T-cell (primary cell): ENCODE measurements at regions not wholly inside any gene's neighbourhood (a gene's known extent, or its start where the extent isn't known, plus 50 kb on each side); places are given as distances from the start of the nearest gene placed in this dataset.

Experiments
- ATAC-seq, 4 experiments: fragments of 200-7000 bp in 3 of 4; fragments of 150-1000 bp in 1 of 4; cut with Tn5 transposase; replicated peaks in 1 of 4; 1 replicate in 3 of 4; 2 replicates in 1 of 4; pipeline ENCODE4 v1.10.0; 2021; ENCODE audit warnings: moderate library complexity in 3 of 4, mild to moderate bottlenecking in 2 of 4, moderate number of reproducible peaks in 1 of 4
- CTCF ChIA-PET, 2 donors: fragments of 300-600 bp; sonication (Branson Sonifier 250); formaldehyde crosslinking; loops; one replicate each; lab custom pipeline; 2022; ENCODE audit warnings: antibody characterized with exemption in 2 of 2; lab: Charles Lee
- POLR2A ChIA-PET, 2 donors: fragments of 300-600 bp; sonication (Branson Sonifier 250); formaldehyde crosslinking; loops; one replicate each; lab custom pipeline; 2022; ENCODE audit warnings: antibody characterized with exemption in 2 of 2; lab: Charles Lee
- DNase-seq, 35 experiments: peaks; one replicate each; pipeline versions ENCODE4 v3.0.0 to v3.0.0-alpha.2; 2013 to 2023
- H3K27ac ChIP-seq: one replicate; pipeline ENCODE4 v1.5.1; 2013; ENCODE audit warnings: low read length
- H3K27me3 ChIP-seq, 2 experiments: replicated peaks in 1 of 2; 1 replicate in 1 of 2; 2 replicates in 1 of 2; pipeline versions ENCODE4 v1.6.1 to v1.7.0; 2013; ENCODE audit warnings: low read length in 1 of 2, mixed read lengths in 1 of 2; ENCODE audit not compliant: control insufficient read depth in 2 of 2, insufficient read depth in 2 of 2; ENCODE audit errors: extremely low read depth in 1 of 2
- H3K36me3 ChIP-seq, 2 donors: 1 replicate in 1 of 2; 2 replicates in 1 of 2; pipeline versions ENCODE4 v1.6.1 to v1.7.0; 2013; ENCODE audit warnings: low read length in 1 of 2; ENCODE audit not compliant: control insufficient read depth in 2 of 2, insufficient read depth in 1 of 2; ENCODE audit errors: extremely low read depth in 1 of 2
- H3K4me1 ChIP-seq, 2 experiments: 1 replicate in 1 of 2; 2 replicates in 1 of 2; pipeline versions ENCODE4 v1.6.1 to v1.7.0; 2013; ENCODE audit warnings: low read length in 2 of 2, mixed read lengths in 1 of 2; ENCODE audit not compliant: insufficient read depth in 2 of 2, control insufficient read depth in 1 of 2; ENCODE audit errors: extremely low read depth in 1 of 2
- H3K4me3 ChIP-seq, 2 donors: 1 replicate in 1 of 2; 2 replicates in 1 of 2; pipeline versions ENCODE4 v1.5.1 to v1.7.0; 2013; ENCODE audit warnings: mild to moderate bottlenecking in 2 of 2, low read length in 1 of 2, moderate library complexity in 1 of 2; ENCODE audit not compliant: control insufficient read depth in 1 of 2; ENCODE audit errors: extremely low read depth in 1 of 2
- H3K9me3 ChIP-seq: 2 replicates; pipeline ENCODE4 v1.7.0; 2013
- H3K27ac Mint-ChIP-seq, 2 donors: one replicate each; pipeline ENCODE4 v1.8.0; 2020 to 2021; ENCODE audit warnings: mild to moderate bottlenecking in 2 of 2, mixed read lengths in 2 of 2
- H3K27me3 Mint-ChIP-seq, 2 donors: one replicate each; pipeline ENCODE4 v1.8.0; 2021 to 2022; ENCODE audit warnings: mixed read lengths in 2 of 2
- H3K36me3 Mint-ChIP-seq: one replicate; pipeline ENCODE4 v1.8.0; 2021; ENCODE audit warnings: mixed read lengths
- H3K4me1 Mint-ChIP-seq, 3 donors: one replicate each; pipeline ENCODE4 v1.8.0; 2020 to 2022; ENCODE audit warnings: mixed read lengths in 3 of 3, mild to moderate bottlenecking in 1 of 3
- H3K4me3 Mint-ChIP-seq, 3 donors: one replicate each; pipeline ENCODE4 v1.8.0; 2020 to 2022; ENCODE audit warnings: mild to moderate bottlenecking in 3 of 3, mixed read lengths in 3 of 3, moderate library complexity in 3 of 3
- H3K9me3 Mint-ChIP-seq, 3 donors: one replicate each; pipeline ENCODE4 v1.8.0; 2020 to 2022; ENCODE audit warnings: mixed read lengths in 3 of 3
- WGBS: methylation state at CpG from one replicate; pipeline ENCODE4 v1.1.5; 2013; ENCODE audit warnings: missing lambda C conversion rate; ENCODE audit not compliant: insufficient coverage; 5-methylcytosine and 5-hydroxymethylcytosine counted together

- no peak overlapping the region for H3K27ac ChIP-seq
- Mint-ChIP-seq H3K4me3 (no peak overlapping the region), H3K9me3 (no peaks in the 10 kb centered on the region), H3K36me3 (no peaks in the 10 kb centered on the region), H3K27me3 (no peaks in the 10 kb centered on the region), H3K27ac (no peak overlapping the region), H3K4me1 (peaks cover 0 to 2% (median 0%) of the 10 kb centered on the region in 3 donors)
- DNase-seq (no peak), ATAC-seq (no peak)
- no peaks in the 10 kb centered on the region for H3K9me3 ChIP-seq
- H3K4me1 ChIP-seq, result no peaks in the 10 kb centered on the region
- no peak overlapping the region for H3K4me3 ChIP-seq
- H3K36me3 ChIP-seq, result no peaks in the 10 kb centered on the region
- ChIA-PET CTCF (no interaction called here), POLR2A (interaction anchor here in 1 of 2 donors (0.6 kb wide), 1 partner anchor 475 kb away, joined by 13 read pairs; no protein-coding TSS in a partner anchor)
- H3K27me3 ChIP-seq, result no peaks in the 10 kb centered on the region
- WGBS, result 33% methylated on average over 1 of the region's 12 CpGs
Measured at GRCh38 chr2:61707984-61708852, 145.6 kb downstream of the FAM161A start.

- H3K4me1 Mint-ChIP-seq, result peaks cover 0 to 2% (median 0%) of the 10 kb centered on the region in 3 donors
- ATAC-seq (no peak), DNase-seq (no peak)
- H3K27ac ChIP-seq, result no peak overlapping the region
- 76% methylated on average over 3 of the region's 5 CpGs for WGBS
- H3K4me1 ChIP-seq, result no peaks in the 10 kb centered on the region
- CTCF ChIA-PET, result no interaction called here
- POLR2A ChIA-PET, result interaction anchor here in 1 of 2 donors (0.5 kb wide), 1 partner anchor 161 kb away, joined by 9 read pairs; no protein-coding TSS in a partner anchor
- H3K36me3 Mint-ChIP-seq, result no peaks in the 10 kb centered on the region
- H3K9me3 ChIP-seq, result no peaks in the 10 kb centered on the region
- H3K36me3 ChIP-seq, result no peaks in the 10 kb centered on the region
- H3K9me3 Mint-ChIP-seq, result no peaks in the 10 kb centered on the region
- no peak overlapping the region for H3K4me3 Mint-ChIP-seq
- no peak overlapping the region for H3K27ac Mint-ChIP-seq
- no peak overlapping the region for H3K4me3 ChIP-seq
- peaks cover 0 to 4% of the 10 kb centered on the region in 2 donors for H3K27me3 Mint-ChIP-seq
- no peaks in the 10 kb centered on the region for H3K27me3 ChIP-seq
Measured at GRCh38 chr2:61705625-61706024, 148.2 kb downstream of the FAM161A start.

GRCh38 chr2:61704364-61704763, 149.5 kb downstream of the FAM161A start:
- Histone ChIP-seq H3K27me3 (no peaks in the 10 kb centered on the region), H3K4me1 (no peaks in the 10 kb centered on the region), H3K27ac (no peak overlapping the region), H3K9me3 (no peaks in the 10 kb centered on the region), H3K36me3 (no peaks in the 10 kb centered on the region), H3K4me3 (no peak overlapping the region)
- peaks cover 0 to 4% of the 10 kb centered on the region in 2 donors for H3K27me3 Mint-ChIP-seq
- 60% methylated on average over 1 of the region's 2 CpGs for WGBS
- H3K4me1 Mint-ChIP-seq, result peaks cover 0 to 2% (median 0%) of the 10 kb centered on the region in 3 donors
- POLR2A ChIA-PET, result interaction anchor here in 1 of 2 donors (0.8 kb wide), 1 partner anchor 554 kb away, joined by 3 read pairs; no protein-coding TSS in a partner anchor
- CTCF ChIA-PET, result no interaction called here
- no peaks in the 10 kb centered on the region for H3K36me3 Mint-ChIP-seq
- ATAC-seq (no peak), DNase-seq (no peak)
- H3K4me3 Mint-ChIP-seq, result no peak overlapping the region
- H3K27ac Mint-ChIP-seq, result no peak overlapping the region
- no peaks in the 10 kb centered on the region for H3K9me3 Mint-ChIP-seq

- WGBS, result no CpG with 5 or more reads among the region's 2 CpGs
- Histone ChIP-seq H3K27me3 (no peaks in the 10 kb centered on the region), H3K9me3 (no peaks in the 10 kb centered on the region), H3K4me1 (no peaks in the 10 kb centered on the region), H3K27ac (no peak overlapping the region), H3K36me3 (no peaks in the 10 kb centered on the region), H3K4me3 (no peak overlapping the region)
- Mint-ChIP-seq H3K27ac (no peak overlapping the region), H3K27me3 (peaks cover 0 to 4% of the 10 kb centered on the region in 2 donors), H3K9me3 (no peaks in the 10 kb centered on the region), H3K4me3 (no peak overlapping the region), H3K36me3 (no peaks in the 10 kb centered on the region), H3K4me1 (no peaks in the 10 kb centered on the region)
- ATAC-seq (no peak), DNase-seq (no peak)
- POLR2A ChIA-PET, result no interaction called here
- CTCF ChIA-PET, result interaction anchor here in 1 of 2 donors (0.7 kb wide), 2 partner anchors 36 to 151 kb away, joined by 3 read pairs; no protein-coding TSS in a partner anchor
Measured at GRCh38 chr2:61702088-61702467, 151.8 kb downstream of the FAM161A start.

GRCh38 chr2:61700464-61700863, 153.4 kb downstream of the FAM161A start:
- H3K27ac ChIP-seq, result no peak overlapping the region
- H3K27me3 ChIP-seq, result no peaks in the 10 kb centered on the region
- no peaks in the 10 kb centered on the region for H3K36me3 Mint-ChIP-seq
- H3K9me3 Mint-ChIP-seq, result no peaks in the 10 kb centered on the region
- CTCF ChIA-PET, result no interaction called here
- H3K27ac Mint-ChIP-seq, result no peak overlapping the region
- H3K27me3 Mint-ChIP-seq, result peaks cover 0 to 4% of the 10 kb centered on the region in 2 donors
- no peaks in the 10 kb centered on the region for H3K36me3 ChIP-seq
- H3K9me3 ChIP-seq, result no peaks in the 10 kb centered on the region
- H3K4me3 Mint-ChIP-seq, result no peak overlapping the region
- no peak overlapping the region for H3K4me3 ChIP-seq
- 100% methylated on average over 1 of the region's 4 CpGs for WGBS
- ATAC-seq (no peak), DNase-seq (no peak)
- POLR2A ChIA-PET, result interaction anchor here in 1 of 2 donors (0.8 kb wide), 1 partner anchor 713 kb away, joined by 3 read pairs; no protein-coding TSS in a partner anchor
- H3K4me1 Mint-ChIP-seq, result peaks cover 0 to 1% (median 0%) of the 10 kb centered on the region in 3 donors
- no peaks in the 10 kb centered on the region for H3K4me1 ChIP-seq

- Mint-ChIP-seq H3K9me3 (no peaks in the 10 kb centered on the region), H3K27me3 (no peaks in the 10 kb centered on the region), H3K27ac (peak overlapping the region; percentile 67 to 84), H3K4me1 (peaks cover 8 to 13% (median 10%) of the 10 kb centered on the region in 3 donors), H3K36me3 (no peaks in the 10 kb centered on the region), H3K4me3 (peak overlapping the region; percentile 83 to 90 (median 86))
- Histone ChIP-seq H3K4me3 (peak overlapping the region; percentile 93 to 94), H3K9me3 (no peaks in the 10 kb centered on the region), H3K27me3 (no peaks in the 10 kb centered on the region), H3K36me3 (no peaks in the 10 kb centered on the region), H3K27ac (peak overlapping the region; percentile 73), H3K4me1 (peaks cover 5 to 11% of the 10 kb centered on the region in 2 experiments)
- POLR2A ChIA-PET, result interaction anchor here (0.6 kb wide), 4 partner anchors 27 to 675 kb away, joined by 3 to 12 read pairs (median 6); no protein-coding TSS in a partner anchor
- DNase-seq, result peak; percentile 34 to 86 (median 67)
- CTCF ChIA-PET, result interaction anchor here (0.6 to 1.0 kb wide), 4 partner anchors 20 to 298 kb away, joined by 4 to 6 read pairs (median 4); partner anchors contain the start of gene COMMD1 (in 1 of the 2)
- WGBS, result 6% methylated on average over 22 of the region's 47 CpGs
- peak; percentile 92 to 98 (median 94) for ATAC-seq
Measured at GRCh38 chr2:61694312-61695274, 156.4 kb upstream of the XPO1 start.
